ENCODE measurements at regions not wholly inside any gene's neighbourhood (a gene's known extent, or its start where the extent isn't known, plus 50 kb on each side); places are given as distances from the start of the nearest gene placed in this dataset.

GRCh38 chr5:92559781-92560180 is 1021.2 kb downstream of the NR2F1-AS1 start:
- Histone ChIP-seq H3K27me3 (ENCODE audit: control insufficient read depth, insufficient read depth, low read length) (no peaks in the 10 kb centered on the region), H3K4me2 (ENCODE audit: extremely low read depth, insufficient read depth, low read length) (no peak overlapping the region), H3K4me3 (replicated peaks in 1 of 4; ENCODE audit: control extremely low read depth in 1 of 4, insufficient read depth in 1 of 4, low read depth in 3 of 4, low read length in 4 of 4) (no peak overlapping the region), H3K4me1 (ENCODE audit: control insufficient read depth, extremely low read depth, insufficient read depth, low read length) (peaks cover 2% of the 10 kb centered on the region), H2AFZ (ENCODE audit: low read length) (peak overlapping the region; percentile 16), H4K20me1 (ENCODE audit: control insufficient read depth, extremely low read depth, insufficient read depth, low read length) (no peaks in the 10 kb centered on the region), H3K9me3 (ENCODE audit: control insufficient read depth, insufficient read depth, low read depth, low read length) (no peaks in the 10 kb centered on the region), H3K9ac (ENCODE audit: insufficient read depth, low read length) (no peak overlapping the region), H3K27ac (ENCODE audit: insufficient read depth, low read length) (no peak overlapping the region), H3K79me2 (ENCODE audit: control insufficient read depth, insufficient read depth, low read length) (no peaks in the 10 kb centered on the region), H3K36me3 (ENCODE audit: control insufficient read depth, insufficient read depth, low read length) (no peaks in the 10 kb centered on the region)
- no peak for TF ChIP-seq CTCF (conservative IDR thresholded peaks at IDR 0.05 in 1 of 2, IDR thresholded peaks at IDR 0.05 in 1 of 2; ENCODE audit: low read depth in 1 of 2, low read length in 2 of 2)
- TF ChIP-seq EZH2 (IDR thresholded peaks at IDR 0.05; ENCODE audit: low read length, missing control alignments) = no peak
- DNase-seq (ENCODE audit: low read depth in 2 of 2) = peak; percentile 33 to 88

- no peak overlapping the region for H3K27ac ChIP-seq (ENCODE audit: insufficient read depth, low read length)
- DNase-seq (ENCODE audit: low read depth in 2 of 2) = no peak
- peaks cover 2% of the 10 kb centered on the region for H3K4me1 ChIP-seq (ENCODE audit: control insufficient read depth, extremely low read depth, insufficient read depth, low read length)
- H3K4me2 ChIP-seq (ENCODE audit: extremely low read depth, insufficient read depth, low read length) = no peak overlapping the region
- no peaks in the 10 kb centered on the region for H3K27me3 ChIP-seq (ENCODE audit: control insufficient read depth, insufficient read depth, low read length)
- H3K9ac ChIP-seq (ENCODE audit: insufficient read depth, low read length) = no peak overlapping the region
- no peaks in the 10 kb centered on the region for H4K20me1 ChIP-seq (ENCODE audit: control insufficient read depth, extremely low read depth, insufficient read depth, low read length)
- no peaks in the 10 kb centered on the region for H3K9me3 ChIP-seq (ENCODE audit: control insufficient read depth, insufficient read depth, low read depth, low read length)
- TF ChIP-seq EZH2 (IDR thresholded peaks at IDR 0.05; ENCODE audit: low read length, missing control alignments) (no peak), CTCF (conservative IDR thresholded peaks at IDR 0.05 in 1 of 2, IDR thresholded peaks at IDR 0.05 in 1 of 2; ENCODE audit: low read depth in 1 of 2, low read length in 2 of 2) (no peak)
- H3K36me3 ChIP-seq (ENCODE audit: control insufficient read depth, insufficient read depth, low read length) = no peaks in the 10 kb centered on the region
- no peaks in the 10 kb centered on the region for H3K79me2 ChIP-seq (ENCODE audit: control insufficient read depth, insufficient read depth, low read length)
- no peak overlapping the region for H2AFZ ChIP-seq (ENCODE audit: low read length)
- H3K4me3 ChIP-seq (replicated peaks in 1 of 4; ENCODE audit: control extremely low read depth in 1 of 4, insufficient read depth in 1 of 4, low read depth in 3 of 4, low read length in 4 of 4) = no peak overlapping the region
Measured at GRCh38 chr5:92559331-92559730, 1021.7 kb downstream of the NR2F1-AS1 start.

- Histone ChIP-seq H3K4me1 (ENCODE audit: control insufficient read depth, extremely low read depth, insufficient read depth, low read length) (peaks cover 4% of the 10 kb centered on the region), H3K4me2 (ENCODE audit: extremely low read depth, insufficient read depth, low read length) (no peak overlapping the region), H3K9ac (ENCODE audit: insufficient read depth, low read length) (no peak overlapping the region), H3K9me3 (ENCODE audit: control insufficient read depth, insufficient read depth, low read depth, low read length) (no peaks in the 10 kb centered on the region), H3K4me3 (replicated peaks in 1 of 4; ENCODE audit: control extremely low read depth in 1 of 4, insufficient read depth in 1 of 4, low read depth in 3 of 4, low read length in 4 of 4) (no peak overlapping the region), H3K27me3 (ENCODE audit: control insufficient read depth, insufficient read depth, low read length) (no peaks in the 10 kb centered on the region), H4K20me1 (ENCODE audit: control insufficient read depth, extremely low read depth, insufficient read depth, low read length) (no peaks in the 10 kb centered on the region), H3K36me3 (ENCODE audit: control insufficient read depth, insufficient read depth, low read length) (no peaks in the 10 kb centered on the region), H3K27ac (ENCODE audit: insufficient read depth, low read length) (no peak overlapping the region), H2AFZ (ENCODE audit: low read length) (no peak overlapping the region), H3K79me2 (ENCODE audit: control insufficient read depth, insufficient read depth, low read length) (no peaks in the 10 kb centered on the region)
- TF ChIP-seq EZH2 (IDR thresholded peaks at IDR 0.05; ENCODE audit: low read length, missing control alignments) (no peak), CTCF (conservative IDR thresholded peaks at IDR 0.05 in 1 of 2, IDR thresholded peaks at IDR 0.05 in 1 of 2; ENCODE audit: low read depth in 1 of 2, low read length in 2 of 2) (no peak)
- no peak for DNase-seq (ENCODE audit: low read depth in 2 of 2)
Measured at GRCh38 chr5:92556747-92557146, 1024.3 kb downstream of the NR2F1-AS1 start.

All from fibroblast of lung (primary cell).